Nephron progenitor cell (in vitro differentiated cells): ENCODE measurements at regions not wholly inside any gene's neighbourhood (a gene's known extent, or its start where the extent isn't known, plus 50 kb on each side); places are given as distances from the start of the nearest gene placed in this dataset.

Experiments used
- DNase-seq: peaks from one replicate; pipeline ENCODE4 v3.0.0; 2021
- H3K27ac Mint-ChIP-seq: 2 replicates; pipeline ENCODE4 v1.8.0; 2021; ENCODE audit warnings: mild to moderate bottlenecking, moderate library complexity, mixed read lengths
- H3K27me3 Mint-ChIP-seq: 2 replicates; pipeline ENCODE4 v1.8.0; 2021; ENCODE audit warnings: mild to moderate bottlenecking, low read depth, mixed read lengths; ENCODE audit not compliant: poor library complexity
- H3K36me3 Mint-ChIP-seq: 2 replicates; pipeline ENCODE4 v1.8.0; 2021; ENCODE audit warnings: low read depth, mixed read lengths
- H3K4me1 Mint-ChIP-seq: 2 replicates; pipeline ENCODE4 v1.8.0; 2021; ENCODE audit warnings: mixed read lengths
- H3K4me3 Mint-ChIP-seq: 2 replicates; pipeline ENCODE4 v1.8.0; 2021; ENCODE audit warnings: mild to moderate bottlenecking, moderate library complexity, mixed read lengths
- H3K9me3 Mint-ChIP-seq: 2 replicates; pipeline ENCODE4 v1.8.0; 2021; ENCODE audit warnings: mild to moderate bottlenecking, moderate library complexity, mixed read lengths
- TF ChIP-seq, protein P1 (sequence below): fragments of 200-600 bp; sonication (generic); IDR thresholded peaks from 2 replicates; pipeline ENCODE4 v1.5.0; 2021; ENCODE audit warnings: antibody characterized with exemption

DNA sequence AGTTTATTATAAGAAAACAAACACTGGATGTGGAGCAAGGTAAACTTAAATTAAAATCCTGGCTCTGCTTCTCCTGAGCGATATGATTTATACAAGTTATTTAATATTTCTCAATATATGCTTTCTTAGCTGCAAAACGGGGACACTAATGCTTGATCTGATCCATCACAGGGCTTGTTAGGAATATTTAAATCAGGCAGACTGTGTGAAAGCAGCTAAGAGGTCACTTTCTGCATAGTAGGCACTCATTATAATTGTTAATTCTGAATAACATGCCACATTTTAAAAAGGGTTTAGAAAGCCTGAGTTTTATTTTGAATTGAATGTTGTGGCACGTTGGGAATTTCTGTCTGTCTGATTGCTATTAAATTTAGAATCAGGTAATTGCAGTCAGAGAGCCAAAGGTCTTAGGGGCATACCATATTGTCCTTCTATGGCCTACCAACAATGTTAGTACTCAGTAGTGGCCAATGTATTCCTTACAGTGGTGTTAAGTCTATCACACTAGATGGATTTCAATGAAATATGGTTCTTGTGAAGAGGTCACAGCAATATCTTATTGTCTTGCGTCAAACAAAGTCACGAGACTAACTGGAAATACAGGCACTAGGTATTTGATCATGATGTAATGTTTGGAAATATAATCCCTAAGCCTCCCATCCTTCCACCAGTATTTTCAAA is 890.0 kb upstream of the CDH8 start:
- TF ChIP-seq, protein P1, sequence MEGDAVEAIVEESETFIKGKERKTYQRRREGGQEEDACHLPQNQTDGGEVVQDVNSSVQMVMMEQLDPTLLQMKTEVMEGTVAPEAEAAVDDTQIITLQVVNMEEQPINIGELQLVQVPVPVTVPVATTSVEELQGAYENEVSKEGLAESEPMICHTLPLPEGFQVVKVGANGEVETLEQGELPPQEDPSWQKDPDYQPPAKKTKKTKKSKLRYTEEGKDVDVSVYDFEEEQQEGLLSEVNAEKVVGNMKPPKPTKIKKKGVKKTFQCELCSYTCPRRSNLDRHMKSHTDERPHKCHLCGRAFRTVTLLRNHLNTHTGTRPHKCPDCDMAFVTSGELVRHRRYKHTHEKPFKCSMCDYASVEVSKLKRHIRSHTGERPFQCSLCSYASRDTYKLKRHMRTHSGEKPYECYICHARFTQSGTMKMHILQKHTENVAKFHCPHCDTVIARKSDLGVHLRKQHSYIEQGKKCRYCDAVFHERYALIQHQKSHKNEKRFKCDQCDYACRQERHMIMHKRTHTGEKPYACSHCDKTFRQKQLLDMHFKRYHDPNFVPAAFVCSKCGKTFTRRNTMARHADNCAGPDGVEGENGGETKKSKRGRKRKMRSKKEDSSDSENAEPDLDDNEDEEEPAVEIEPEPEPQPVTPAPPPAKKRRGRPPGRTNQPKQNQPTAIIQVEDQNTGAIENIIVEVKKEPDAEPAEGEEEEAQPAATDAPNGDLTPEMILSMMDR = no peak
- H3K4me3 Mint-ChIP-seq = no peak overlapping the region
- H3K36me3 Mint-ChIP-seq = no peaks in the 10 kb centered on the region
- DNase-seq = no peak
- H3K4me1 Mint-ChIP-seq = no peaks in the 10 kb centered on the region
- no peaks in the 10 kb centered on the region for H3K9me3 Mint-ChIP-seq
- H3K27ac Mint-ChIP-seq = no peak overlapping the region
- H3K27me3 Mint-ChIP-seq = no peaks in the 10 kb centered on the region

GRCh38 chr16:62921904-62922303 is 885.7 kb upstream of the CDH8 start:
- no peaks in the 10 kb centered on the region for H3K9me3 Mint-ChIP-seq
- DNase-seq = no peak
- H3K4me3 Mint-ChIP-seq = no peak overlapping the region
- no peaks in the 10 kb centered on the region for H3K27me3 Mint-ChIP-seq
- TF ChIP-seq, protein P1 = no peak
- no peaks in the 10 kb centered on the region for H3K36me3 Mint-ChIP-seq
- no peaks in the 10 kb centered on the region for H3K4me1 Mint-ChIP-seq
- no peak overlapping the region for H3K27ac Mint-ChIP-seq

DNA sequence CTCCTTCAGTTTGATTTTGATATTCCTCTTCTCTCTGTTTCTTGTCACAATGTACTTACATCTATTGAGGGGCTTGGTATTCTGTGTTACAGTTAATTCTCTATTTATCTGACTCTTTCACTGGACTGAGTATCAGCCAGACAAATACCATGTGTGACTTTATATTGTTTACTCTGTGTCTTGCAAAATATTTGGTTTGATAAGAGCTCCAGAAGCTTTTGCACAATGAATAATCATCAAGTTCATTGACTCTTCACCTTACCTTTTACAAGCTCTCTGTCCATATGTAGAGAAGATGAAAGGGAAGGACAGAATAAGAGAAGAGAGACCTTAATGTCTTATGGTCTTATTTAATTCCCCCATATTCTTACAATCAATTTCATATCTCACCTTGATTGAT is 877.7 kb upstream of the CDH8 start:
- TF ChIP-seq, protein P1 = no peak
- no peaks in the 10 kb centered on the region for H3K27me3 Mint-ChIP-seq
- DNase-seq = no peak
- H3K9me3 Mint-ChIP-seq = no peaks in the 10 kb centered on the region
- H3K36me3 Mint-ChIP-seq = no peaks in the 10 kb centered on the region
- H3K4me1 Mint-ChIP-seq = no peaks in the 10 kb centered on the region
- H3K4me3 Mint-ChIP-seq = no peak overlapping the region
- H3K27ac Mint-ChIP-seq = no peak overlapping the region

GRCh38 chr16:62913333-62913732 is 877.1 kb upstream of the CDH8 start:
- Mint-ChIP-seq H3K27ac (no peak overlapping the region), H3K4me3 (no peak overlapping the region), H3K27me3 (no peaks in the 10 kb centered on the region), H3K36me3 (no peaks in the 10 kb centered on the region), H3K9me3 (no peaks in the 10 kb centered on the region), H3K4me1 (no peaks in the 10 kb centered on the region)
- TF ChIP-seq, protein P1 = no peak
- no peak for DNase-seq

- Mint-ChIP-seq H3K27me3 (no peaks in the 10 kb centered on the region), H3K4me1 (no peaks in the 10 kb centered on the region), H3K36me3 (no peaks in the 10 kb centered on the region), H3K9me3 (no peaks in the 10 kb centered on the region), H3K27ac (no peak overlapping the region), H3K4me3 (no peak overlapping the region)
- TF ChIP-seq, protein P1 = no peak
- no peak for DNase-seq
Measured at GRCh38 chr16:62909597-62909996, 873.4 kb upstream of the CDH8 start.

DNA sequence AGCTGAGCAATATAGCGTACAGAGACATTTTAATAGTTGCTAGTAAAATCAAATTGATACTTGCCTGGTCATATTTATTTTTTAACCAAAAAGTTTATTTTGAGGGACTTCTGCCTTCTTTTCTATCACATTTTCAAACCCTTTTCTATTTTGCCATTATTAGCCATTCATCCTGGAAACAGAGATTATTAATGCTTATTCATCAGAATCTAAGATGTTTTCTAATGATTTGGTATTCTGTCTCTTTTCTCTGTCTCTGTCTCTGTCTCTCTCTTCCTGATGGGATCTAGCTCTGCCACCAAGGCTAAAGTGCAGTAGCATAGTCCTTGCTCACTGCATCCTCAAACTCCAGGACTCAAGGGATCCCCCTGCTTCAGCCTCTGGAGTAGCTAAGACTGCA is 871.3 kb upstream of the CDH8 start:
- no peak overlapping the region for H3K4me3 Mint-ChIP-seq
- TF ChIP-seq, protein P1 = no peak
- H3K27ac Mint-ChIP-seq = no peak overlapping the region
- no peaks in the 10 kb centered on the region for H3K4me1 Mint-ChIP-seq
- no peaks in the 10 kb centered on the region for H3K27me3 Mint-ChIP-seq
- no peak for DNase-seq
- H3K9me3 Mint-ChIP-seq = no peaks in the 10 kb centered on the region
- no peaks in the 10 kb centered on the region for H3K36me3 Mint-ChIP-seq
